GM19372 (cell line): ENCODE measurements at regions not wholly inside any gene's neighbourhood (a gene's known extent, or its start where the extent isn't known, plus 50 kb on each side); places are given as distances from the start of the nearest gene placed in this dataset.

ENCODE experiments used
- ATAC-seq: cut with Tn5 transposase; IDR thresholded peaks from one replicate; pipeline ENCODE4 v1.9.1; 2021; ENCODE audit warnings: mild to moderate bottlenecking, low read depth, moderate library complexity; ENCODE audit not compliant: unreplicated experiment

DNA sequence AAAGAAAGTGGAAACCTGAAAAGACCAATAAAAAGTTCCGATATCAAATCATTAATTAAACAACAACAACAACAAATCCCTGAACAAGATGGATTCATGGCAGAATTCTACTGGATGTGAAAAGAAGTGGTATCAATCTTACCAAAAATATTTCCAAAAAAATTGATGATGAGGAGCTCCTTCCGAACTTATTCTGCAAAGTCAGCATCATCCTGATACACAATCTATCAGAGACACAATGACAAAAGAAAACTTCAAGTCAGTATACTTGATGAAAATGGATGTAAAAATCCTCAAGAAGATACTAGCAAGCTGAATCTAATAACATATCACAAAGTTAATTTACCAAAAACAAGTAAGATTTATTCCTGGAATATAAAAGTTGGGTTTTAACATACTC, 881.8 kb downstream of the SI start:
- ATAC-seq = no peak

DNA sequence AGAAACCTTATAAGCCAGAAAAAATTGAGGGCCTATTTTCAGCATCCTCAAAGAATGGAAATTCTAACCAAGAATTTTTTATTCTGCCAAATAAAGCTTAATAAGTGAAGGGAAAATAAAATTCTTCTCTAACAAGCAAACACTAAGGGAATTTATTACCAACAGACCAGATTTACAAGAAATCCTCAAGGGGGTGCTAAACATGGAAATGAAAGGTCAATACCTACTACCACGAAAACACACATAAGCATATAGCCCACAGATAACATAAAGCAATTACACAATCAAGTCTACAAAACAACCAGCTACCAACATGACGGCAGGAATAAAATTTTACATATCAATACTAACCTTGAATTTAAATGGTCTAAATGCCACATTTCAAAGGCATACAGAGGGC, 883.5 kb downstream of the SI start:
- ATAC-seq = no peak

DNA sequence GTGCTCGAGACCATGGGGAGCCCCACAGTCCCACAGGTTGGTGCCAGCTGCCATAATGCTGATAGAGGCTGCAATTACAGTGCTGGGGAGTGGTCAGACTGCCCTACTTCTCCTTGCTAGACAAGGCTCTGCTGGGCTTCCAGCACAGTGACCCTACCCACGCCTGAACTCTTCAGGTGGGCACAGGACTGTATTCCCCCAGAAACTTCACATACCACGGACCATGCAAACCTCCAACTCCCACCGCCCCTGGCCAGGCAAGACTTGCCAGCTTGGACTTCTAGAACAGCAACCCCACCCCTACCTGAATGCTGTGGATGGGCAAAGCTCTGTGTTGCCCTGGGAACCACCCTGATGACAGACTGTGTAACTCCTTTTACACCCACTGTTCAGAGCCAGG, 885.3 kb downstream of the SI start:
- no peak for ATAC-seq

DNA sequence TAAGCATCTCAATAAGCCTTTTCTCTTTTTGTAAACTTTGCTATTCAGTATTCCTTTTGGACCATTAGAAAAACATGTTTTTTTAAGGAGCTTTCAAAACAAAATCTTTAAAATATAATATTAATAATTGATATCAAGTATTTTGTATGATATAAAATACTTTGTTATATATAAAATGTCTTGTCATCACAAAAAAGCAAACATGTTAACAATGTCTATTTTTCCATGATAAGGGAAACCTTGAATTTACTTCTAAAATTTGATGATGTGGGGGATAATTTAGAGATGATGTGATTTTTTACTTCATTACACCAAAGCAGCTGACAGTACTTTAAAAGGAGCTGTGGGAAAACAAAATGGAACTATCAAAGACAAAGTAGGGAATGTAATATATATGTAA, 887.7 kb downstream of the SI start:
- no peak for ATAC-seq

DNA sequence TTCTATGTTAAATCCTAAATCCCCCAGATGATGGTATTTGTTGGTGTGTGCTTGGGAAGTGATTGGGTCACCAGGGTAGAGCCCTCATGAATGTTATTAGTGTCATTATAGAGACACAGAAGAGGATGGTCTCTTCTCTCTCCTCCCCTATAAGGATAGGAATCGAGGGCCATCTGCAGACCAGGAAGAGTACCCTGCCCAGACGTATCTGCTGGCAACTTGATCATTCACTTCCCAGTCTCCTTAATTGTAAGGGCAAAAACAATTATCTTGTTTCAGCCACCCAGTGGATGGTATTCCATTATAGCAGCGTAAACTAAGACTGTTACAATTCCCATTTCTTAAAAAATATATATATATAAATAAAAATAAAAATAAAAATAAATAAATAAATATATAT, 892.2 kb downstream of the SI start:
- no peak for ATAC-seq

DNA sequence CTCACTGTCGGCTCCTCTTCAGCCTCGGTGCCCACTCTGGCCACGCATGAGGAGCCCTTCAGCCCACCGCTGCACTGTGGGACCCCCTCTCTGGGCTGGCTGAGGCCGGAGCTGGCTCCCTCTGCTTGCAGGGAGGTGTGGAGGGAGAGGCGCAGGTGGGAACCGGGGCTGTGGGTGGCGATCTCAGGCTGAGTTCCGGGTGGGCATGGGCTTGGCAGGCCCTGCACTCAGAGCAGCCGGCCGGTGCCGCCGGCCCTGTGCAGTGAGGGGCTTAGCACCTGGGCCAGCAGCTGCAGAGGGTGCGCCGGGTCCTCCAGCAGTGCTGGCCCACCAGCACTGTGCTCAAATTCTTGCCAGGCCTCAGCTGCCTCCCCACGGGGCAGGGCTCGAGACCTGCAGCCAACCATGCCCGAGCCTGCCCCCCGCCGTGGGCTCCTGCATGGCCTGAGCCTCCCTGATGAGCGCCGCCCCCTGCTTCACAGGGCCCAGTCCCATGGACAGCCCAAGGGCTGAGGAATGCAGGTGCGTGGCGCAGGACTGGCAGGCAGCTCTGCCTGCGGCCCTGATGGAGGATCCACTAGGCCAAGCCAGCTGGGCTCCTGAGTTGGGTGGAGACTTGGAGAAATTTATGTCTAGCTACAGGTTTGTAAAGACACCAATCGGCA, 899.1 kb downstream of the SI start:
- ATAC-seq = no peak

DNA sequence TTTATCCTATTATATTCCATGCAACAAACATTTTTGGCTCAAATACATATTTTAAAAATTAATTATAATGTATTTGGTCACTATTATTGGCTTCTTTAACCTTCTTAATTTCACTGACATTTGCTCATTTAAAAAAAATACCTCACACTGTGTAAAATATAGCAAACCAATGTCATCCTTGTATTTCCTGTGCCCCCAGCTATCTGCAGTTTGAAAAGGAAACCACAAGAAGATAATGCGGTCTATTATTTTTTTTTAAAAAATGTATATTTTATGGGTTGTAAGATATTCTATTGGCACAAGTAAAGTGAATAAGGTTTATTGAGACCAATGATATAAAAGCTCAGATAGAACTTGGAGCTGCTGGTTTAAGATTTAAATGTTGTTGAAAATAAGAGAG, 904.2 kb downstream of the SI start:
- no peak for ATAC-seq

DNA sequence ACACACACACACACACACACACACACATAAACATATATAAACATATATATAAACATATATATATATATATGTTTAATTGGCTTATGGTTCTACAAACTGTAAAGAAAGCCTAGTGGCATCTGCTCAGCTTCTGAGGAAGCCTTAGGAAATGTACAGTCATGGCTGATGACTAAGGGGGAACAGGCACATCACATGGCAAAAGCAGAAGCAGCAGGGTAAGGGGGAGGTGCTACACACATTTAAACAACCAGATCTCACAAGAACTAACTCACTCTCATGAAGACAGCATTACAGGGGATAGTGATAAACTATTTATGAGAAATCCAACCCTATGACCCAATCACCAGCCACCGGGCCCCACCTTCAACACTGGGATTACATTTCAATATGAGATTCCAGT, 922.9 kb downstream of the SI start:
- ATAC-seq = no peak

DNA sequence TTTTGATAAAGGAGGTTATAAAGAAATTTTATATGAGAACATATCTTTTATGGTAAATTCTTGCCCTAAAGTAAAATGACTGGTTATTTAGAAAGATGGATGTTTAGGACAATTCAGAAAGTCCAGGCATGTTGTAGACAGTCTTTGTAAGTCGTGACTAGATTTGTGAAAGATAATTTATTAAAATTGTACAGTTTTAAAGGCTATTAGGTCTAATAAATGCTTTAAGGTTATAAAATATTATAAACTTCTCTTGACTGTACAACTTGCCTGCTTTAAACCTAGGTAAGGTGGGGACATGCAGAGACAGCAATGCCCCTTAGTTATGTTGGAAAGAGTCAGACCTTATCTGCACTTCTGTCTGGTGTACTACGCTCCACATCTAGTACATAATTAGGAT, 933.5 kb downstream of the SI start:
- ATAC-seq = no peak

DNA sequence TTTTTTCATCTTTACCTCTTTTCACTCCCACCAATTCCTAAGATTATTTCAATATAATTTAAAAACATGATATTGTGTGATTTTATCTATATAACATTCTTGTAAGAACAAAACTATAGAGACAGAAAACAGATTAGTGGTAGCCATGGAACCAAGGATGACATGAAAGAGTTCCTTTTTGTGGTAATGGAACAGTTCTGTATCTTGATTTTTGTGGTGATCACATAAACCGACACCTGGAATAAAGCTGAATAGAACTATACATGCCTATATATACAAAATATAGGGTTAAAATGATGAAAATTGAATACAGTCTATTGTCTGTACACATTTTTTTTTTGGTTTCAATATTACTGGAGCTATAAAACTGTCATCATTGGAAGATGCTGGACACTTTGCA, 945.4 kb downstream of the SI start:
- no peak for ATAC-seq

DNA sequence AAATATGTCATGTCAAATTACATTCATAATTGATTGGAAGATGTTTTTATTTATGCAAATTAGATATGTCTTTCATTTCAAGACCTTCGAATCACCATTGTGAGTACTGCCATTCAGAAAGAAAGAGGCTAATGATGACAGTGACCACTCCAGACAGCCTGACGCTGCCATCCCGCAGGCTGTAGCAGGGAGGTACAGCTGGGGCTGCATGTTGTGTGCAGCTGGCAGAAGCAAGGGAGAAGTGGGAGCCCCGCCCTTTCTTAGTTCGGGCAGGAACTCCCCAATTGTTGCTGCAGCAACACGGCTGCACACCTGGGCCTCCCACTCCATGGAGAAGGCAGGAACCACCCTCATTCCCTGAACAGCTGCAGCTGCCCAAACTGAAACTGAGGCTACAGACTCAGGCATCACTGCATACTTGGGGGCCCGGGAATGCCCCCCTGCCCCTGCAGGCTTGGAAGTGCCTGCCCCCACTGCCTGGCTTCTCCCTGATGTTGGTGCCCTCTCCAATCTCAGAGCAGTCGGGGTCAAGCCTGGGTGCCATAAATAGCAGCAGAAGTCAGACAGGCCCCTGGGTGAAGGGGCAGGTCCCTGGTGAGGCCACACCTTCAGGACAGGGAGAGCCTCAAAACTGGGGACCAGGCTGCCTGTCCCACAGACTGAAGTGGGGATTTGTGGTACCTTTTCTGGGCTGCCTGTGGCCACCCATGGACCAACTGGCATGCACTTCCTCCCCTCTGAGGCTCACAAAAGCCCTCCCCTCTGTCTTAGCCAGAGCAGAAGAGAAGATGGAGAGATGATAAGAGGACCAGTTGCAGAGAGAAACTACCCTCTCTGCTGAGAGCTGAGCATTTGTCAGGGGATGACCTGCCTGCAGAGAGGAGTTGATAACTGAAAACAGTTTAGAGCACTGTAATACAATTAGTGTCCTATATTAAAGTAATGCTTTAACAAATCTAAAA, 964.6 kb downstream of the SI start:
- no peak for ATAC-seq

DNA sequence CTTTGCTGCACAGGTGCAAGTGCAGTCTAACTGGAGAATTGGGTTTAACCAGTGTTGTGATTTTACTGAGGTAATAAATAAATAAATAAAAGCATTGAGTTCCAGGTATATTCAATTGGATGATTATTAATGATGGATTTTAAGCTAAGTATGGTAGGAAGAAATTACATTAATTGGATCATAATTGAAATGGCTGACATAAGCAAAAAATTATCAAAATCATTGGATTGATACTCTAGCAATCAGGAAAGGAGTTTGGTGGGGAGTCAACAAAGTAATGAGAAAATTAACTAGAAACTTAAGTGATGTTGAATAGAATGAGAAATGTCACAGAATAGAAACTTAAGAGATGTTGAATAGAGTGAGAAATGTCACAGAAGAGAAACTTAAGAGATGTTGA, 981.9 kb downstream of the SI start:
- no peak for ATAC-seq

DNA sequence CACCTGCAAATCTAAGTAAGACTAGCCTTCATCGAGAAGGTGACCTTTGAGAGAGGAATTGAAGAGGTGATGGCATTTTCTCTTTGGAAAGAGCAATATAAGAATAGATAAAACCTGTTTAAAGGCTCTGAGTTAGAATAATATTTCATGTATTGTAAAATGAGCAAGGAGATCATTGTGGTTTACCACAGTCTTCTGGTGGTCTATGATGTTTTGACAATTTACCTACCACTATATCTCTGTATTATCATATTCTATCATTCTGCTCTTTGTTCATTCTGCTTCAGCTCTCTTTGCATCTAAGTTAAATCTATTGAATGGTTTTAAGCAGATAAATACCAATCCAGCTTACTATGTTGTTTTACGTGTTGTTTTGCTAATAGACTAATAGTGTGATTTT, 982.3 kb downstream of the SI start:
- no peak for ATAC-seq

DNA sequence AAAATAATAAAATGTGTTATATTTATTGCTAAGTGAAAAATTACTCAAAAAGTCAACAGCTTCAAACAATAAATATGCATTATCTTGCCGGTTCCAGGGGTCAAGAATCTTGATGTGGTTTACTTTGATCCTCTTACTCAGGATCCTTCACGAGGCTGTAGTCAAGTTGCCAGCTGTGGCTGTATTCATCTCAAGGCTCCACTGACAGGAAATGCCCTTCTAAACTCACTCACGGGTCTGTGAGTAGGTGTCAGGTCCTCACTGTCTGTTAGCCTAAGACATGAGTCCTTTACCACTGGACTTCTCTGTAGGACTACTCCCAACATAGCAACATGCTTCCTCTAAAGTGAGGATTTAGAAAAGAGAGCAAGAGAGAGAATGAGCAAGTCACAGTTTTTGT, 983.0 kb downstream of the SI start:
- no peak for ATAC-seq

DNA sequence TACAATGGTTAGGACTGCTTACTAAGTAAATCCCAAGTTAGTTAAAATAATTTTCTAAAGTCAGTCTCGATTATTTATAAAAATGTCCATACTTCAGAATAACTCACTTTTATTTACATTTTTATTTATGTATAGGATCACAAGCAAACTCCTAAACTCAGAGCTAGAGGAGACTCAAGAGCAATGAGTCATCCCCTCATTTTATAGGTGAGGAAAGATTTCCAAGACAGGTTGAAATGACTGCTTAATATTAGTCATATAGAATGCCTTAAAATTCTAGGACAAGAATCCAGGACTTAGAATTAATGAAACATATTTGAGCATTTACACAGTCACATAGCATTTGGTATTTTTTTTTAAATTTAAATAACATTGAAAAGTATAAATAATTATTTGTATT, 983.8 kb downstream of the SI start:
- ATAC-seq = no peak

DNA sequence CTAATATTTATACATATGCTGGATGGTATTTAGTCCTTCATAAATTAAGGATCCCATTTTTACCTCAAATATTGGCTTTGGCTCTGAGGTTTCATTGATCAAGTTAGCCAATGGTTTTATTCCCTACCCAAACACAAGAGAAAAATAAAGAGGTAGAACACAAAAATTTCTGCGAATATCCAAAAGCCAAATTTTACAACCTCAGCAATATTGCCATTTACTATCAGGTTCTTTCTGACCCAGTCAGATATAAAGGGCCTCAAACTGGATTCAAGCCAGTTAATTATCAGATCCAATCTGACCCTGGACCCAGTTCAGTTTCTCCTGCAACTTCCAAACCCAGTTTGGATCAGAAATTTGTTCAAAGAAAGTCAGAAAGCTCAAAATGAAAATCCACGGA, 998.1 kb downstream of the SI start:
- ATAC-seq = no peak

DNA sequence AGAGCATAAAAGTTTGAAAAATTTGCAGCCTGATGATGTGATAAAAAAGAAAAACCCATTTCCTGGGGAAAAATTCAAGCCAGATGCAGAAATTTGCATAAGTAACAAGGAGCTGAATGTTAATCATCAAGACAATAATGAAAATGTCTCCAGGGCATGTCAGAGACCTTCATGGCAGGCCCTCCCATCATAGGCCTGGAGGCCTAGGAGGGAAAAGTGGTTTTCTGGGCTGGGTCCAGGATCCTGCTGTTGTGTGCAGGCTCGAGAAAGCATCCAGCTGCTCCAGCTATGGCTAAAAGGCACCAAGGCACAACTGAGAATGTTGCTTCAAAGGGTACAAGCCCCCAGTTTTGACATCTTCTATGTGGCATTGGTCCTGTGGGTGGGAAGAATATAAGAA, 1014.0 kb downstream of the SI start:
- ATAC-seq = no peak

DNA sequence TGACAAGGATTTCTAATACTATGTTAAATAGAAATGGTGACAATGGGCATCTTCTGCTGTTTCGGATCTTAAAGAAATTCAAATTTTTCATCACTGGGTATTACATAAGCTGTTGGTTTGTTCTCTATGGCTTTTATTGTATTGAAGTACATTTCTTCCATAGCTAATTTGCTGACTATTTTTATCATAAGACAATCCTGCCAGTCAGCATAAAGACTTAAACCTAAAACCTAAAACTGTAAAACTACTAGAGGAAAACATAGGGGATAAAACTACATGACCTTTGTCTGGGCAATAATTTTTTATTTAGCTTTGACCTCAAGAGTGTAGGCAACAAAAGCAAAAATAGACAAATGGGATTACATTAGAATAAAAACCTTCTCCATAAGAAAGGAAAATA, 1017.4 kb downstream of the SI start:
- ATAC-seq = no peak

DNA sequence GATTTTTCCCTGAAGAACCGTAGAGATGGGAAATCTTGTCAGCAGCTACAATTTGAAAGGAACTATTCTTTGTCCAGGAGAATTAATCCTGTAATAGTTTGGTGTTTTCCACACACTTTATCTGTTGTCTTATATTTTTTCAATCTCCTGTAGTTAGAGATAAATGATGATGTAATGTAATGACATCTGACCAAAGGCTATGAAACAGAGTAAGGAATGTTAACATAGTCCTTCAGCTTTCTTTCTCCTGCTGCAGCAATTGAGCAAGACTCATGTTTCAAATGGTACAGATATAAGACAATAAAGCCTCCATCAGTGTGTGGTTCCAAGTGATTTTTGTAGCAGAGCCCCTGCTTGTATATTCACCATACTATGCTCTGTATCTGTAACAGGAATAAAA, 1028.4 kb downstream of the SI start:
- ATAC-seq = no peak

DNA sequence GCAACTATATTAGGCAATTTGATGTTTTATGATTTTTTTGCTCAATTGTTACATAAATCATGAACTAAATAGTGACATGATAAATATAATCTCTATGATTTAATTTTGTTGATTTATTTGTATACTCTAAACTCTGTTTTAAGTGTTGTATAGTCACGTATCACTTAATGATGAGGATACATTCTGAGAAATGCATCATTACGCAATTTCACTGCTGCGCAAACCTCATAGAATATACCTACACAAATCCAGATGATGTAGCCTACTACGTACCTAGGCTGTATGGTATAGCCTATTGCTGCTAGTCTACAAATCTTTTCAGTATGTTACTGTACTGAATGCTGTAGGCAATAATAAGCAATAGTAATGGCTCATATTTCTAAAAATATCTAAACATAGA, 1029.8 kb downstream of the SI start:
- no peak for ATAC-seq

DNA sequence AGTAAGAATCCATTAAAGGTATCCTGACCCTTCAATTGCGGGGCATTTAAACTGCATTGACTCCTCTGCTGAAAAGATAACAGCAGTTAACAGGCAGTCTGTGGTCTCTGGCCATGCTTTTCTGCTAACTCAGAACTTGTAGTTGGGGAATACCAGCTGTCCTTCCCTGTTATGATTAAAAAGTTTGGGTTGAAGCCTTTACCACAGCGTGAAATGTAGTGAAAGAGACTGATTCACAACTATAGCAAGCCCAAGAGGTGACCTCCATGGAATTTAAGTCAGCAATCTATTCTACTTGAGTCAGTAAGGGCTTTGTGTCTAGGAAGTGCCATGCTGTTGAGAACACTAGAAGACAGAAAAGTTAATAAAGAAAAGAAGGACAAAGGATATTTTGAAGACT, 1037.3 kb downstream of the SI start:
- no peak for ATAC-seq

DNA sequence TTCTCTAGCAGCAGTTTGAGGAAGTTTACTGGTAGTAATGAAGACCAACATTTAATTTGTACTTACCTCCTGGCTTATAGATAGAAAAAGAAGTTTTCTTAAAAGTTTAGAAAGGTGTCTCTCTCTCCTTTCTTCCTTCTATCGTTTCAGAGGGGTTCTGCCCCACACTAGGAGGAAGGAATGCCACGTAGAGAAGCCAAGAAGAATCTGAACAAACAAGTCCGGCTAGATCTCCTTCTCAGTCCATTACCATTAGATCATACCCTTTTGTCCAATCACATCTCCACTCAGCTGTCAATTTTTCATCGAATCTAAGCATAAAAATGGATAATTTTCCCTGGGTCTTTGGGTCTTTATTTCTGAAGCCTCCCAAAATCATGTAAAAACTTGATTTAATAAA, 1048.1 kb downstream of the SI start:
- no peak for ATAC-seq
